ENCODE measurements at regions not wholly inside any gene's neighbourhood (a gene's known extent, or its start where the extent isn't known, plus 50 kb on each side); places are given as distances from the start of the nearest gene placed in this dataset.

DNA sequence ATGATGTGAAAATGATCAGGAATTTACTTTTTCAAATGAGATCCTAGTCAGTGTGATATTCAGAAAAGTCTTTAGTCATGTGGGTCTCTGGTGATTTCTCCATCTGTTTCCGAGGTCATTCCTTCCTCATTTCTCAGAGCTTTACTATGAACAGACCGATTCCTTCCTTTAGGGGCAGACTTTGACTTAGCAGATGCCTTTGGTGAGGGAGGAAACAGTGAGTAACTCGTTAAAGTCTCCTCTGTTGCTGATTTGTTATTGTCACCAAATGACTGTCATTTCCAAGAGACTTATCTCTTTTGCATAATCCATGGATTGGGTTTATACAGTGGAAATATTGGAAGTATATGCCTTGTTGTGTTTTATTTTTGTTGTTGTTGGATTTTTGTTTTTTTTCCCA, 76.2 kb upstream of the CD99 start:
- peaks cover 17% of the 10 kb centered on the region for H3K4me1 ChIP-seq (ENCODE audit: low read length)
- no peaks in the 10 kb centered on the region for H3K9me3 ChIP-seq (ENCODE audit: low read length)
- peaks cover 44% of the 10 kb centered on the region for H3K36me3 ChIP-seq (ENCODE audit: insufficient read depth, low read length)
- no peaks in the 10 kb centered on the region for H3K9me2 ChIP-seq (replicated peaks; ENCODE audit: insufficient read depth, low read length)
- H3K27ac ChIP-seq (ENCODE audit: low read length): no peak overlapping the region
- peak; percentile 34 for DNase-seq
- H3K4me2 ChIP-seq (ENCODE audit: low read depth, low read length, poor library complexity, severe bottlenecking): no peak overlapping the region
- H3K9ac ChIP-seq (ENCODE audit: low read length): no peak overlapping the region
- H3K79me2 ChIP-seq (ENCODE audit: low read length): peaks cover 56% of the 10 kb centered on the region
- H3K4me3 ChIP-seq (ENCODE audit: low read length): no peak overlapping the region
- H2AFZ ChIP-seq (ENCODE audit: low read length): no peak overlapping the region
- H3K27me3 ChIP-seq (ENCODE audit: low read length): no peaks in the 10 kb centered on the region
- H4K20me1 ChIP-seq (ENCODE audit: insufficient read depth, low read depth, low read length): no peaks in the 10 kb centered on the region

DNA sequence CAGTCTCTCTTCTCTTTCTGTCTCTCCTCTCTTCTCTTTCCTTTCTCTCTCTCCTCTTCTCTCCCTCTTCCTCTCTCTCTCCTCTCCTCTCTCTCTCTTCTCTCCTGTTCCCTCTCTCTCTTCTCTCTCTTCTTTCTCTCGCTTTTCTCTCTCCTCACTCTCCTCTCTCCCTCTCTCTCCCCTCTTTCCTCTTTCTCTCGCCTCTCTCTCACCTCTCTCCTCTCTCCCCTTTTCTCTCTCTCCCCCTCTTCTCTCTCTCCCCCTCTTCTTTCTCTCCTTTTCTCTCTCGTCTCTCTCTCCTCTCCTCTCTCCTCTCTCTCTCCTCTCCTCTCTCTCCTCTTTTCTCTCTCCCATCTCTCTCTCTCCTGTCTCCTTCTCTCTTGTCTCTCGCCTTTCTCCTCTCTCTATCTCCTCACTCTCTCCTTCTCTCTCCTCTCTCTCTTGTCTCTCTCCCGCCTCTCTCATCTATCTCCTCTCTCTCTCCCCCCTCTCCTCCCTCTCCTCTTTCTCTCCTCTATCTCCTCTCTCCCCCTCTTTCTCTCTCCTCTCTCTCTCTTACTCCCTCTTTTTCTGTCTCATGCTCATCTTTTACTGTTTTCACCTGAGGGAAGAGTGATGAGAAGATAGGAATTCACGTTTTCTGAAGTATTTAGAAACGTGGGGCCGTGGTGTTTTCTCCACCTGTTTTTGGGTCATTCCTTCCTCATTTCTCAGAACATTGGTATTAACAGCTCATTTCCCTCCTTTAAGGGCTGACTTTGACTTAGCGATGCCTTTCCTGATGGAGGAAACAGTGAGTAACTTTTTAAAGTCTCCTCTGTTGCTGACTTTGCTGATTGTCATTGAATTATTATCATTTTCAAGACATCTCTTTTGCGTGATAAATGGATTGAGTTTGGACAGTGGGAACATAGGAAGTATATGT, 80.6 kb upstream of the CD99 start:
- peak; percentile 42 for DNase-seq
- Histone ChIP-seq H4K20me1 (ENCODE audit: insufficient read depth, low read depth, low read length) (no peaks in the 10 kb centered on the region), H2AFZ (ENCODE audit: low read length) (no peak overlapping the region), H3K4me2 (ENCODE audit: low read depth, low read length, poor library complexity, severe bottlenecking) (peak overlapping the region; percentile 81), H3K9ac (ENCODE audit: low read length) (peak overlapping the region; percentile 82), H3K36me3 (ENCODE audit: insufficient read depth, low read length) (peaks cover 16% of the 10 kb centered on the region; the same call in 1 of the 2 replicates), H3K4me1 (ENCODE audit: low read length) (peaks cover 20% of the 10 kb centered on the region), H3K4me3 (ENCODE audit: low read length) (peak overlapping the region; percentile 84), H3K27ac (ENCODE audit: low read length) (no peak overlapping the region), H3K9me3 (ENCODE audit: low read length) (no peaks in the 10 kb centered on the region), H3K27me3 (ENCODE audit: low read length) (no peaks in the 10 kb centered on the region), H3K9me2 (replicated peaks; ENCODE audit: insufficient read depth, low read length) (no peaks in the 10 kb centered on the region), H3K79me2 (ENCODE audit: low read length) (peaks cover 81% of the 10 kb centered on the region)

DNA sequence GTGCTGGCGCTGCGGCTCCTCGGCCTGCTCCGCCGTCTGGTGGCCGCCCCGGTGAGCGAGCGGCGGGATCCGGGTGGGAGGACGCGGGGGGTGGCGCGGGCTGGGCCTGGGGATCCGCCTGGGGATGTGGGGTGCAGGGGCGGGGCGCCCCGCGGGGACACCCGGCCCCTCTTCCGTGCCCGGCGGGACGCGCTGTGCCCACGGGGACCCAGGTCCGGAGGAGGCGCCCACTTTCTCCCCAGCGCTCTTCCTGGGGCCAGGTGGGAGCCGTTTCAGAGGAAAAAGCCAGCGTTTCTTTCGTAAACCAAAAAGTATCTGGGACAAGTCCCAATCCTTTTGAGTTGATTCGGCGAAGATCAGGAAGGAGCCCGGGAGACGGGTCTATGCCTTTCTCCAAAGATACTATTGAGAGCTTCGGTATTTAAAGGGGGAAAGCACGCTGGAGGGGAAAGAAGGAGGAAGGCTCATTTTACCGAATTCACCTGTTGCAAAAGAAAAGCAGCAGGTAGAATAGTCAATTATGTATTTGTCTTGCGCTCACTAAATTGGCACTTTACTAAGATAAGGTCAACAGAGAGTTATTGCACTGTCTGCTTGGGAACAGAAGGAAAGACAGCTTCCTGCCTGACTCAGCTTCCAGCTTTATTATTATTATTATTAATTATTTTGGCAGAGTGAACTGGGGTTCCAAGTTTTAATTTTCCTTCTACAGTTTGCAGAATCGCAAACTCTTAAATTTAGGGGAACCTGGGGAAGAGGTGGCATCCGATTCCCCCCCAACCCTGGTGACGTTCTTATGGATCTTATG, 81.5 kb upstream of the CD99 start:
- H3K9ac ChIP-seq (ENCODE audit: low read length): peak overlapping the region; percentile 82
- no peaks in the 10 kb centered on the region for H3K9me2 ChIP-seq (replicated peaks; ENCODE audit: insufficient read depth, low read length)
- peaks cover 82% of the 10 kb centered on the region for H3K79me2 ChIP-seq (ENCODE audit: low read length)
- H3K36me3 ChIP-seq (ENCODE audit: insufficient read depth, low read length): peaks cover 11% of the 10 kb centered on the region; the same call in 1 of the 2 replicates
- no peak overlapping the region for H2AFZ ChIP-seq (ENCODE audit: low read length)
- H3K4me3 ChIP-seq (ENCODE audit: low read length): peak overlapping the region; percentile 84
- H4K20me1 ChIP-seq (ENCODE audit: insufficient read depth, low read depth, low read length): no peaks in the 10 kb centered on the region
- H3K9me3 ChIP-seq (ENCODE audit: low read length): no peaks in the 10 kb centered on the region
- peak; percentile 62 for DNase-seq
- H3K27me3 ChIP-seq (ENCODE audit: low read length): no peaks in the 10 kb centered on the region
- no peak overlapping the region; the same call in 1 of the 2 replicates for H3K27ac ChIP-seq (ENCODE audit: low read length)
- peaks cover 20% of the 10 kb centered on the region for H3K4me1 ChIP-seq (ENCODE audit: low read length)
- H3K4me2 ChIP-seq (ENCODE audit: low read depth, low read length, poor library complexity, severe bottlenecking): peak overlapping the region; percentile 81

DNA sequence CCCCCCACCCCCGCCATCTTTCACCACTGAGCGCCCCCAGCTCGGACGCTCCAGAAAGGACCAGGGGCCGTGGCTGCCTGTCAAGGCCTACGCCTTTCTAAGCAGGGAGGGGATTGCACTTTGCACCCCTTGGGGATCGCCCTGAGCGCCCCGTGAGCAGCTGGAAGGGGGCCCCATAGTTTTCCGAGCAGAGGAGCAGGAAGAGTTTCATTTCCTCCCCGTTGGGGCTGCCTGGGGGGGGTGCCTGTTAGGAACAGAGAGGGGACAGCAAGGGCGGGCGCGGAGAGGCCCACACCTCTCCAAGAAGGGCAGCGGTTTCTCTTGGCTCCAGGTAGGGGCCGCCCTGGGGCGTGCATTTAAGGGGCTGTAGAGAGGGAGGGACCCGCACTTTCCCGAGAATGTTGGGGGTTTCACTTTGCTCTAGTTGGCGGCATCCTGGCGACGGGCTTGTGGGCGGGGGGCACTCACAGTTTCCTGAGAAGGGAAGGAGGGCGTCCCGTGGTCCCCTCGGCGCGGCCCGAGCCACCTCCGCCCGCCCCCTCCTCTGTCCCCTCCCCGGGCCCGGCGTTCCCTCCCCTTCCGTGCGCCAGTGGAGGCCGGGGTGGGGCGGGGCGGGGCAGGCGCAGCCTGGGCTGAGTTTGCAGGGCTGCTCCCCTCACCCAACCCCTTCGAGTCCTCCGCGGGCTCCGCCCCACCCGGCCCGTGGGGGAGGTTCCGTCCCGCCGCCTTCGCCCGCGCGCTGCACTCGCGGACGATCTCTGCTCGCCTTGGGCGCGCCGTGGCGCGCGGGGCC, 82.3 kb upstream of the CD99 start:
- Histone ChIP-seq H3K9me2 (replicated peaks; ENCODE audit: insufficient read depth, low read length) (no peaks in the 10 kb centered on the region), H2AFZ (ENCODE audit: low read length) (peak overlapping the region; percentile 71; the same call in 1 of the 2 replicates), H3K79me2 (ENCODE audit: low read length) (peaks cover 82% of the 10 kb centered on the region), H4K20me1 (ENCODE audit: insufficient read depth, low read depth, low read length) (no peaks in the 10 kb centered on the region), H3K36me3 (ENCODE audit: insufficient read depth, low read length) (peaks cover 9% of the 10 kb centered on the region; the same call in 1 of the 2 replicates), H3K9ac (ENCODE audit: low read length) (peak overlapping the region; percentile 82), H3K27me3 (ENCODE audit: low read length) (no peaks in the 10 kb centered on the region), H3K27ac (ENCODE audit: low read length) (peak overlapping the region; percentile 38), H3K9me3 (ENCODE audit: low read length) (no peaks in the 10 kb centered on the region), H3K4me2 (ENCODE audit: low read depth, low read length, poor library complexity, severe bottlenecking) (peak overlapping the region; percentile 81), H3K4me1 (ENCODE audit: low read length) (peaks cover 20% of the 10 kb centered on the region), H3K4me3 (ENCODE audit: low read length) (peak overlapping the region; percentile 84)
- peak; percentile 95 for DNase-seq

DNA sequence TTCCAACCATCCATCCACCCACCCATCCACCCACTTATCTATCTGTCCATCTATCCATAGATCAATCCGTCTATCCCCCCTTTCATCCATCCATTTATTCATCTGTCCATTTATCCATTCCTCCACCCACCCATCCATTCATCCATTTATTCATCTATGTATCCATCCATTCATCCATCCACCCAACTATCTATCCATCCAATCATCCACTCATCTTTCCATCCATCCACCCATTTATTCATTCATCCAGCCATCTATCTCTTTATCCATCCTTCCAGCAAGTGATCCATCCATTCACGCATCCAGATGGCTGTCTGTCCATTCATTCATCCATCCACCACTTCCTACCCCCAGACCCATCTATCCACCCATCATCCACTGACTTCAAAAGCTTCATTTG, 84.0 kb upstream of the CD99 start:
- Histone ChIP-seq H3K79me2 (ENCODE audit: low read length) (peaks cover 75% of the 10 kb centered on the region), H3K9ac (ENCODE audit: low read length) (no peak overlapping the region), H3K4me2 (ENCODE audit: low read depth, low read length, poor library complexity, severe bottlenecking) (no peak overlapping the region), H3K9me3 (ENCODE audit: low read length) (no peaks in the 10 kb centered on the region), H3K4me1 (ENCODE audit: low read length) (peaks cover 20% of the 10 kb centered on the region), H2AFZ (ENCODE audit: low read length) (no peak overlapping the region), H3K36me3 (ENCODE audit: insufficient read depth, low read length) (peaks cover 9% of the 10 kb centered on the region; the same call in 1 of the 2 replicates), H3K27ac (ENCODE audit: low read length) (no peak overlapping the region), H3K4me3 (ENCODE audit: low read length) (no peak overlapping the region; the same call in 1 of the 2 replicates), H3K27me3 (ENCODE audit: low read length) (no peaks in the 10 kb centered on the region), H3K9me2 (replicated peaks; ENCODE audit: insufficient read depth, low read length) (no peaks in the 10 kb centered on the region), H4K20me1 (ENCODE audit: insufficient read depth, low read depth, low read length) (no peaks in the 10 kb centered on the region)
- peak; percentile 39 for DNase-seq

DNA sequence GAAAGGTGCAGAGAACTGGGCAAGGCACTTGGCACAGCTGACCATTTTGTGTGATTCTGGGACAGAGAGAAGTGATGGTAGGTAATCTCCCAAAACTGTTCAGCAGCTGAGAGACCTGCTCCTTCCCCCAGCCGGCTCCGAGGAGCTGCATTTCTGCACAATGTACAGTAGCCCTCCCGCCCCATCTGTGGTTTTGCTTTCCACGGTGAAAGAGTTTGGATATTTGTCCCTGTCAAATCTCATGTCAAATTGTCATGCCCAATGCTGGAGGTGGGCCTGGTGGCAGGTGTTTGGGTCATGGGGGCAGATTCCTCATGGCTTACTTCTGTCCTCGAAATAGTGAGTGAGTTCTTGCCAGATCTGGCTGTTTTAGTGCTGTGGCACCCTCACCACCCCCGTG, 90.5 kb upstream of the CD99 start:
- Histone ChIP-seq H3K79me2 (ENCODE audit: low read length) (peaks cover 19% of the 10 kb centered on the region), H3K27ac (ENCODE audit: low read length) (no peak overlapping the region), H3K4me1 (ENCODE audit: low read length) (no peaks in the 10 kb centered on the region), H4K20me1 (ENCODE audit: insufficient read depth, low read depth, low read length) (no peaks in the 10 kb centered on the region), H2AFZ (ENCODE audit: low read length) (no peak overlapping the region), H3K36me3 (ENCODE audit: insufficient read depth, low read length) (peaks cover 12% of the 10 kb centered on the region; the same call in 1 of the 2 replicates), H3K9me3 (ENCODE audit: low read length) (no peaks in the 10 kb centered on the region), H3K9ac (ENCODE audit: low read length) (no peak overlapping the region), H3K9me2 (replicated peaks; ENCODE audit: insufficient read depth, low read length) (no peaks in the 10 kb centered on the region), H3K4me2 (ENCODE audit: low read depth, low read length, poor library complexity, severe bottlenecking) (no peak overlapping the region), H3K27me3 (ENCODE audit: low read length) (no peaks in the 10 kb centered on the region), H3K4me3 (ENCODE audit: low read length) (no peak overlapping the region)
- no peak for DNase-seq

DNA sequence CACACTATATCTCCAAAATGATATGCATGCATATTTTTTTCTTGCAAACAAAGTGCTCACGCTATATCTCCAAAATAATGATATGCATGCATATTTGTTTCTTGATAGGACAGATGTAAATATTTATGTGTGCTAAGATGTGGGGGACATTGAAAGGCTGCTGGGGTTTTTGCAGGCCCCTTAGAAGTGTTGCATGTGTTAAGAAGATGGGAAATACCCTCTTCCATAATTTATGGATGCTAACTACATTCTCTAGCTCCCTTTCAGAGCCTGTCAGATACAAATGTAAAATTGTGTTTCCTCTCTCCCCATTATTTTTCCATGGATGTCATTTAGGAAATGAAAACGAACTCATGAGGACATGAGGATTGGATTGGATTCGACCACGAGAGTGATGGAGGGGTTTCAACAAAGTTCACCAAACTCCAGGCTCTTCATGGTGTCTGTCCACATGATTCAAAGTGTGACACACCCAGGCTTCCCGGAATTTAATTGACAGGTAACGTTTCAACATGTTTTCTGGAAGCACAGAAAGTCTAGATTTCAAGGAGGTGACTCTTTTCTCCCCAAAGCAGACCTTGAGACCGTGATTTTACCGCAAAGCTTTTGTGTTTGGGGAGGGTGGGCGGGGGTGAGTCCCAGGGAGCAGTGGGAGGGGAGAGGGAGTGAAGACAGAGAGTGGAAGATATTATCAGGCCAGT, 94.4 kb upstream of the CD99 start:
- no peaks in the 10 kb centered on the region for H3K9me2 ChIP-seq (replicated peaks; ENCODE audit: insufficient read depth, low read length)
- H4K20me1 ChIP-seq (ENCODE audit: insufficient read depth, low read depth, low read length): 0 out of 2 replicates have a peak, but pooled peaks cover 3% of the 10 kb centered on the region
- H3K4me3 ChIP-seq (ENCODE audit: low read length): no peak overlapping the region
- H2AFZ ChIP-seq (ENCODE audit: low read length): no peak overlapping the region
- H3K27ac ChIP-seq (ENCODE audit: low read length): no peak overlapping the region
- no peak overlapping the region for H3K9ac ChIP-seq (ENCODE audit: low read length)
- no peaks in the 10 kb centered on the region for H3K79me2 ChIP-seq (ENCODE audit: low read length)
- 0 out of 2 replicates have a peak, but pooled peaks cover 2% of the 10 kb centered on the region for H3K36me3 ChIP-seq (ENCODE audit: insufficient read depth, low read length)
- H3K9me3 ChIP-seq (ENCODE audit: low read length): no peaks in the 10 kb centered on the region
- no peak overlapping the region for H3K4me2 ChIP-seq (ENCODE audit: low read depth, low read length, poor library complexity, severe bottlenecking)
- no peak for DNase-seq
- no peaks in the 10 kb centered on the region for H3K4me1 ChIP-seq (ENCODE audit: low read length)
- no peaks in the 10 kb centered on the region for H3K27me3 ChIP-seq (ENCODE audit: low read length)
